ENCODE measurements at regions not wholly inside any gene's neighbourhood (a gene's known extent, or its start where the extent isn't known, plus 50 kb on each side); places are given as distances from the start of the nearest gene placed in this dataset.

DNA sequence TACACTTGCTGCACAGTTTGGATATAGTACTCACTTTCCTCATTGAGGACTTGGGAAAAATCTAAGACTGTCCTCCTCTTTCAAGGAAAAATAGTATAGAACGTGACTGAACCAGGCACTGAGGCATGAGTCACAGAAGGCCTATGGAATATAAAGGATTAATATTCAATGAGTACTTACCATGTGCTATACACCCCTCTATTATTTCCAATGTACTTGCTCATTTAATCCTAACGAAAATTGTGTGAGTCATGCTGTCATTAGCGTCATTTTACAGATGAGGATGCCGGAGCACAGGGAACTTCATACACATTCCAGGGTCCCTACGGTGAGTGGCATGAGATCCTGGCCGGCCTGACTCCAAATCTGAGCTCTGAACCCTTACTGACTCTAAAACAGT is 2136.2 kb upstream of the TENM3 start:
- no peak overlapping the region for H3K4me3 ChIP-seq (ENCODE audit: low read depth, low read length)
- TF ChIP-seq, protein P1, sequence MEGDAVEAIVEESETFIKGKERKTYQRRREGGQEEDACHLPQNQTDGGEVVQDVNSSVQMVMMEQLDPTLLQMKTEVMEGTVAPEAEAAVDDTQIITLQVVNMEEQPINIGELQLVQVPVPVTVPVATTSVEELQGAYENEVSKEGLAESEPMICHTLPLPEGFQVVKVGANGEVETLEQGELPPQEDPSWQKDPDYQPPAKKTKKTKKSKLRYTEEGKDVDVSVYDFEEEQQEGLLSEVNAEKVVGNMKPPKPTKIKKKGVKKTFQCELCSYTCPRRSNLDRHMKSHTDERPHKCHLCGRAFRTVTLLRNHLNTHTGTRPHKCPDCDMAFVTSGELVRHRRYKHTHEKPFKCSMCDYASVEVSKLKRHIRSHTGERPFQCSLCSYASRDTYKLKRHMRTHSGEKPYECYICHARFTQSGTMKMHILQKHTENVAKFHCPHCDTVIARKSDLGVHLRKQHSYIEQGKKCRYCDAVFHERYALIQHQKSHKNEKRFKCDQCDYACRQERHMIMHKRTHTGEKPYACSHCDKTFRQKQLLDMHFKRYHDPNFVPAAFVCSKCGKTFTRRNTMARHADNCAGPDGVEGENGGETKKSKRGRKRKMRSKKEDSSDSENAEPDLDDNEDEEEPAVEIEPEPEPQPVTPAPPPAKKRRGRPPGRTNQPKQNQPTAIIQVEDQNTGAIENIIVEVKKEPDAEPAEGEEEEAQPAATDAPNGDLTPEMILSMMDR (IDR thresholded peaks at IDR 0.05; ENCODE audit: control insufficient read depth, extremely low read depth, insufficient read depth): no peak
- no peak for DNase-seq (ENCODE audit: low read depth)

DNA sequence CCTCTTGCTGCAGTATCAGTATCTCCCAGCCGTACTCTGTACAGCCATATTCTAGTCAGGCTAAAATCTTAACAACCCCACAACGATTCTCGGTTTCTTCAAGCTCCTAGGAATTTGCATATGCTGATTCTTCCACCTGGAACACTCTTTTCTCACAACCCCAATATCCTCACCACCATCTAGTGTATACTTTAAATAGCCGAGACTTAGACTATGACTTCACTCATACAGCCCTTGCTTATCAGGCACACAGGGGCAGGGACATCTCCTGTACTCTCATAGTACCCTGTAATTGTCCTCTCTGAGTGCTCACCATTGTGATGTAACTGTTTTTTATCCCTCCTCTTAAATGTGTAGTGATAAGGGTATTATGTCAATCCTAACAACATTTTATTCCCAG is 2126.4 kb upstream of the TENM3 start:
- TF ChIP-seq, protein P1 (IDR thresholded peaks at IDR 0.05; ENCODE audit: control insufficient read depth, extremely low read depth, insufficient read depth): no peak
- DNase-seq (ENCODE audit: low read depth): no peak
- no peak overlapping the region for H3K4me3 ChIP-seq (ENCODE audit: low read depth, low read length)

DNA sequence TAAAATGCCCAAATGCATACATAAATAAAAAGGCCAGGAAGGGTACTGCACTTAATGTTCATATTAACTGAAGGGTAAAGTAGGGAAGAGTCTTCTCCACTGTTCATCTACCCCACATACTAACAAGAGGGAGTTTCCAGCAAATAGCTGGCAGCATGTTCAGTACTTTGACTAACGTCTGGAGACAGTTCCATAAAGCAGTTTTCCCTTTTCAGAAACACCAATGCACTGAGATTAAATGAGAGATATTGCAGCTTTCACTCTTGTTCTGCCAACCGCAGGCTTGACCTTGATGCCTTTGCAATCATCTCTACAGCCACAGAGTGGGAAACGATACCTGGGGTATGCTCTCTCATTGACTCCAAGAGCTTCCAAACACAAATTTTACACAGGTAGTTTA is 2123.1 kb upstream of the TENM3 start:
- TF ChIP-seq, protein P1 (IDR thresholded peaks at IDR 0.05; ENCODE audit: control insufficient read depth, extremely low read depth, insufficient read depth): no peak
- DNase-seq (ENCODE audit: low read depth): no peak
- H3K4me3 ChIP-seq (ENCODE audit: low read depth, low read length): no peak overlapping the region

DNA sequence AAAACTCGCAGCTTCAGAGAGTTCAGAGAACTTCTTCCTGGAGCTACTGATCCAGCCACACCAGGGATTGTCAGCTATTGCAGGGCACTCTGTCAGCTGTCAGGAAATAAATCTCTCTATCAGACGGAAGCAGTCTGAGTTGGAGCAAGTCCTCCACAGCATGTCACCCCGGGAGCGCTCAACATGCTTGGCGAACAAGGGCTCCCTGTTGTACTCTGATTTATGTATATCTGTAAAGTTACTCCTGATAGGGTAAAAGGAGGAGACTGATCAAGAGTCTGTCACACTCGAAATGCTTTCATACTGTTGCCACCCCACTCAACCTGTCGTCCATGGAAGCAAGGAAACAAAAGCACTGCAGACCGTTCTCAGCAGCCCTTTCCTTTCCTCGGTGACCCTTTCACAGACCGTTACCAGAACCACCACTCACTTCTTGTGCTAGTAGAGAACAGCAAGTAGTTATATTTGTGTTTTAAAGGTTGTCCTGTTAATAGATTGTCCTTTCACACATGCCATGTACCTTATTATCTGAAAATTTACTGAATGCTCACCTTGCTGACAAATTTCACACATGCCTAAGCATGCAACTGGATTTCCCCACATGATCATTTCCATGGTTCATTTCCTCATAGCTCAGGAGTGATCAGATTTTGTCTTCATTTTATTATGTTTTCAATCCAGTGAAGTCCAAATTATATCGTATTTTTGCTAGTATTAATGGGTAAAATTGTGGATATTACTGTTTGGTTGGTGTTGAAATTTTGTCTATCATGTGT is 2108.9 kb upstream of the TENM3 start:
- no peak overlapping the region for H3K4me3 ChIP-seq (ENCODE audit: low read depth, low read length)
- no peak for DNase-seq (ENCODE audit: low read depth)
- TF ChIP-seq, protein P1 (IDR thresholded peaks at IDR 0.05; ENCODE audit: control insufficient read depth, extremely low read depth, insufficient read depth): no peak

DNA sequence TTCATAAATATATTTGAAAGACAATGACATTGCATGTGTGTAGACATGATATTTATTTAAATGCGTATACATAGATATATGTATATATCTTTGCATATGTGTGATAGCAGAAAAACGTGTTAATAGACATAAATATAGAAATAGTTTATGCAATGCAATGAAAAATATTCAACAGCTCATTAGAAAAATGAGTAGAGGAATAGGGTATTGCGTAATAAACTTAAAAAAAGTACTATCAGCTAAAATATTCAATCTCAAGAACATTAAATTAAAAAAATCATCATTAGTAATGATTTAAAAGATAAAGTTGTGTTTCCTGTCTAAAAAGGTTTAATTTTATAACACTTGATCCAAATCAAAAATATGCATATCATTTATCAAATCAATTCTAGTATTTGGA is 2101.5 kb upstream of the TENM3 start:
- no peak overlapping the region for H3K4me3 ChIP-seq (ENCODE audit: low read depth, low read length)
- TF ChIP-seq, protein P1 (IDR thresholded peaks at IDR 0.05; ENCODE audit: control insufficient read depth, extremely low read depth, insufficient read depth): no peak
- DNase-seq (ENCODE audit: low read depth): no peak

DNA sequence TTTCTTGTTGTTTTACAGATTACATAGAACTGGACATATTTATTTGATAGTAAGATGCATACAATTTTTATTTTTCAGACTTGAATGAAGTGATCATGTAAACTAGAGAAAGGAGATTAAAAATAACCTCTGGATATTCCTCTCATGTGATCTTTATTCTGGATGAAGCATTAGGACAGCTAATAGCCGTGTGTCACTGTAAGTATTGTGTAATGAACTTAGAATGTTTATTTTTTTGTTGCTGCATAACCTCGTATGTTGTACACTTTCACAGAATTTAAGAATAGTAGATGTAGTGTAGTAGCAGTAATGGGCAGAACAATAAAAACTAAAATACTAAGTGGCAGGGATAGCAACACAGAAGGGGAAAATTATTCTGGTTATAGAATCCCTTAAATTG is 2094.5 kb upstream of the TENM3 start:
- H3K4me3 ChIP-seq (ENCODE audit: low read depth, low read length): no peak overlapping the region
- no peak for DNase-seq (ENCODE audit: low read depth)
- TF ChIP-seq, protein P1 (IDR thresholded peaks at IDR 0.05; ENCODE audit: control insufficient read depth, extremely low read depth, insufficient read depth): no peak

DNA sequence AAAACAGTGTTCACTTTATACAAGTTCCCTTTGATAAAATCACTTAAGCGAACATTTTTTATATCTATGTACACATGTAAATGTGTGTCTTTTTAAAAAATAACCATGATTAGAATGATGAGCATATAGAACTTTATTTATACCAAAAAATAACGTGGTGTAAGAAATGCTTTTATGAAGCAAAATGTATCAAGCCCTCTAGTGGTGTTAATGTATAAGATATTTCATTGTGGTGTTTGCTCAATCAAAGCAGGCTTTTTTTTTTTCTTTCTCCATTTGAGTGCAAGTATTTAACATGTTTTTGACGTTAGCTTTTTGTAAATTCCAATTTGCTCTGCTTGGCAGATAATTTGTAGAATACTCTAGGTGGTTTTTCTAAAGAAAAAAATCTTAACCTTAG is 2092.4 kb upstream of the TENM3 start:
- DNase-seq (ENCODE audit: low read depth): no peak
- TF ChIP-seq, protein P1 (IDR thresholded peaks at IDR 0.05; ENCODE audit: control insufficient read depth, extremely low read depth, insufficient read depth): peak; percentile 30; the same call in 1 of the 2 replicates
- H3K4me3 ChIP-seq (ENCODE audit: low read depth, low read length): no peak overlapping the region

Data from LNCaP clone FGC (cell line).